ENCODE measurements at regions not wholly inside any gene's neighbourhood (a gene's known extent, or its start where the extent isn't known, plus 50 kb on each side); places are given as distances from the start of the nearest gene placed in this dataset.

DNA sequence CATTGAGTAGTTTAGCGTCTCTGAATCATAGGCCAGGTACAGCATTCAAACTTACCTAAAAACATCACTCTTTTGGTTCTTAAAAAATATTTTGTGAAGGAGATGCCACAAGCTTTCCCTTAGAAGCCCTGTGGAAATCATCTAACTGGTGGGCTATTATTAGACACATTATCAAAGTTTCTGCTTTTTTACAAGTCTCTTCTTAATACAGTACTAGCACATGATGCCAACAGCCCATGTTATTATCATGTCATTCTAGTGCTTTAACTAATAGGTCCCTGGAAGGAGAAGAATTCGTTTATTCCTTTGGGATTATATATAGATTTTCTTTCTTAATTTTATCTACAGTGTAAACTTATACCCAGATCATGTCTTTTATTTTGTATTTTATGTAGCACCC, 146.0 kb upstream of the PTPRK start:
- no peak for DNase-seq

DNA sequence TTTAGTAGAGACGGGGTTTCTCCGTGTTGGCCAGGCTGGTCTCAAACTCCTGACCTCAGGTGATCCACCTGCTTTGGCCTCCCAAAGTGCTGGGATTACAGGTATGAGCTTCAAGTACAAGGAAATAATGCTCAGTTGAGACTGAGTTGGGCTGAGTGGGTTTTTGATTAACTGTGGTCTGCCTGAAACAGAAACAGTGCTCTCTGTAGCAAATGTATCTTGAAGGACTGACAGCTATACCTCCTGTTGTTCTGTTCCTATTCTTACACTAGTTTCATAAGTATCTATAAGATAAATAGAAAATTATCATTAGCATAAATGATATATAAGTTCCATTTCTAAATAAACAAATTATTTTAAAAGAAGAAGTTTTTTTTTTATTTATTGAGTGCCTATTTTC, 142.8 kb upstream of the PTPRK start:
- no peak for DNase-seq

DNA sequence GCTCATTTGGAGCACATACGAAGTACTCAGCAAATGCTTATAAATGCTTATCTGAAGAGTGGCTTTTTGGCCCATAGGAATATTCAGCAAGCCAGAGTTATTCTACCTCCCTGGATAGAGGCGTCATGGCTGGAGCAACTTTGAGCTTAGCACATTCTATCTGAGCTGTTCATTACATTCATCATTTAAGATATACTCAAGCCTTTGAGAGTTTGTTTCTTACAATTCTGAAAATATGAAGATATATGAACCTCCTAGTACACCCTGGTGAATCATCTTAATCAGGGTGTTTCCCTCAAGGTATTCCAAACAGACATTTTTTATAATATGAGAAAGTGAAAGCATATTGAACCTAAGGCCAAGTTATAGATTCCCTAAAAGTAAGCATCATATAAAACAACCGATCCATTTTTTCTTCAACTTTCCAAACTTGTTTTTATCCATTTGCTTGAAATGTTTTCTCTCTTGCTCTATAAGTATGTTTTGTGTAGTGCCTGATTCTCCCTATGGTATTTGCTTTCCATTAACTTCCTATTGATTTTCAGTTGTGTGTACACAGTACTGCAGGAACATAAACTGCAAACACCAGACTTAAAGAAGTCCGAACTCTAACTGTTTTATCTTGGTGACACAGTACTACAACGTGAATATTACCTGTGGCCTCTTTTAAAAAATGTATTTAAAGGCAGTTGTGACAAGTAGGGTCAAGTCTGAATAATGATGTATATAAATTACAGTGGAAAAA, 139.7 kb upstream of the PTPRK start:
- no peak for DNase-seq

DNA sequence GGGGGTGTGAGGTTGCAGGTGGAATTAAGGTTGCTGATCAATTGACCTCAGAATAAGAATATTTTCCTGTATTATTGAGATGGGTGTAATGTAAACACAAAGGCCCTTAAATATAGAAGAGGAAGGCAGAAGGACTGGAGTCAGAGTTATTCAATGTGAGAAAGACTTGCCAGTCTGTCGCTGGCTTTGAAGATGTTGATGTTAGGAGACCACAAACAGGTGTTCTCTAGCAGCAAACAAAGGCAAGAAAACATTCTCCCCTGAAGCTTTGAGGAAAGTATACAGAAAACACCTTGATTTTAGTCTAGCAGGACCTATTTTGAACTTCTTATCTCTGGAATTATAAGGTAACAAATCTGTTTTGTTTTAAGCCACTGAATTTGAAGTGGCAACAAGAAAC, 138.9 kb upstream of the PTPRK start:
- no peak for DNase-seq

DNA sequence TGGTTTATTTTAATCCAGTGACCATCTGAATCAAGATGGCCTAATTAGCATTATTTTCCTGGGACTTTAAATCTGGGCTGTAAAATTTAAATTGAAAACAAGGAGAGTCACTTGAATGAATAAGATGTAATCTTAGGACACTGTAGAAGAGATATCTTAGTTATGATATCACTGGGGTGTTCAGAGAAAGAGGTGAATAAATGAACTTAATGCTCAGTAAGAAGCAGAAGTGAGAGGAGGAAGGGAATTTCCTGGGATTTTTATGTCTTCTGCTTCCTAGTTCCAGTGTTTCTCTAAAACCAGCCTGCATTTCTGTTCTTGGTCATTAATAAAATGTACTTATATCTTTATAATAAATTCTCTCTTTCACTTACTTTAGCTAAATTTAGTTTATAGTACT, 136.8 kb upstream of the PTPRK start:
- DNase-seq: no peak

DNA sequence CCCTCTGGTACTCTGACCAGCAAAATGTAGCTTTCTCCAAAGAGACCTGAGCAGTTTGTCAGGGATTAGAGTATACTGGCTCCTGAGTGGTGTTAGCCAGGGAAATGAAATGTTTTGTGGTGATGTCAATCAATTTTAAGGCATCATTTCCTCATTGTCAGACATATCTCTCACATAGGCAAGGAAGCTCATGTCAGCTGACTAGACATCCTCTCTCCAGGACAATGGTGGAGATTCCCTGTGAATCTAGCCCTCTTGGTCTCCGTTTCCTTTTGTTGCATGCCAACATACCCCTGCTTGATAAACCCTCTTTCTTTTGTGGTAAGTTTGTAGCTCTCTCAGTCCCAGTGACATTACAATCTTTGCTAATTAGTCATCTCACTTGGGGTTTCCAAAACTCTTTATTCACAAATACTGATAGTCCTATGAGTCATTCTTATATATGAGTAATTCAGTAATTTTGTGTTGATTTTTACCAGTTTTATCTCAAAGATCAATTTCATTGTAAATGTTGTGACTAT, 135.6 kb upstream of the PTPRK start:
- peak; percentile 94 for DNase-seq

DNA sequence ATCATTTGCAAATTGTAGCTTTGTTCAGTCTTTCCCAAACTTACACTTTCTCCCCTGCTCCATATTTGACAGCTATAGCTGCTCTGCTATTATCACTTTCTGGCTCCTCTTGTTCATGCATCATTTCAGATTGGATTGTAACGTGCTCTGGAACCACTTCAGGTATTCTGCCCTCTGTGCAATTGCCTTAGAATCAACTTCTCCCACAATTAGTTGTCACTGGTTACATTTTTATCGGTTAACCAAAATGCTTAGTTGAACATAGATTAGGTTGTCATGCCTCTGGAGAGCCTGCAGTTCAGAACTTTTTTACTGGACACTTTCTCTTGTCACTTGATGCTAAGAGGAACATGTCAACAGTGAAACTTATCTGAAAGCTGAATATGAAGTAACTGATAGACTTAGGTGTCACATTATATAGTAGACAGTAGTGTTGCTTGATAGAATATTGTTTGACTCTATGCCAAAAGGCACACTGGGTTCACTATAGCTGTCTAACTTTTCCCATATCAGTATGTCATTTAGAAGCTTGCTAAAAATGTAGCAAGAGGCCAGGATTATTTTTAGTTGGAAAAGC, 127.7 kb upstream of the PTPRK start:
- DNase-seq: no peak

DNA sequence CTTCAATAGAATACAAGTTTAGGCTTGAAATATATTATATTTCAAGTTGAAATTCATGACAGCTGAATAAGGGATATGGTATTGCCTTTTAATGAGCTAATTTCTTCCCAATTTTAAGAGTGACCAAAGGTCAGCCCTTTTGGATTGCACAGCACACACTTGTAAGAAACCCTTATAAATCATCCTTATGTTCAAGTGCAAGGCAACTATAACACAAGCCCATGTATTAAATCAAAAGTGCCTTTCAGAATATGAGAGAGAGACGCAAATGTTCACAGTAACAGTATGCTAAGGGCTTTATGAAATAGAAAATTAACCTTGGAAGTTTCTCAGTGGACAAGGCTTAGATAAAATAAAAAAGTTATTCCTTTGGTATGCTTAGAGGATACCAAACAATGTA, 121.7 kb upstream of the PTPRK start:
- DNase-seq: no peak

DNA sequence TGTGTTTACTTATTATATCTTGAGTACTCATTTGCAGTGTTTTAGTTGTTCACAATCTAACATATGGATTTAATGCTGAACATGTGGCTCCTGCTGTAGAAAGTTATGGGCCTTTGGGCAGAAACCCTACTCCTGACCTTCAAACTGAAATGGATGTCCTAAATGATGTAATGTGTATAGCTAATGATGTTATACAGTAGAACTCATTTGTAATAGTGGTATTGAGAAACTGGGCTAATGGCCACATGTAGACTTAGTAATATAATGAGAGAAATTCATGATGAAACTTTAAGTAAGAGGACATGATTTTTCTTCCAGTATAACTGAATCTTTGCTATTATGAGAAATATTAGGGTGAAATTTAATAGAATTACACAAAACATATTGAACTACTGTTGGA, 121.3 kb upstream of the PTPRK start:
- peak; percentile 17 for DNase-seq

DNA sequence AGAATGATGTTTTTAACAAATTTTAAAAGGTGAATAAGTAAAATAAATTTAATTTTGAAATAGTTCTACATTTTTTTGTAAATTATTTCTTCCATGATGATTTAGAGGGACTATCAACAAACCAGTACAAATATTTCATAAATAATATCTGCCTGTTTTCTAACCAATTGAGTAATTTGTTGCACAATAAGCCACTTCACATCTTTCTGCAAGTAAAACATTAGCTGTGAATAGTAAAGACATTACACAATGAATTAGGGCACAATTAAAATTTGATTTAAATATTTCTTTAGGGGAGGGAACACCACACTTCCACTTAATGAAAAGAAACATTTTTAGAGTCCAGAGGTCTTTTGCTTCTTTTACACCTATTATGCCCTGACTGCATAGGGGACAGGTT, 118.4 kb upstream of the PTPRK start:
- DNase-seq: no peak

DNA sequence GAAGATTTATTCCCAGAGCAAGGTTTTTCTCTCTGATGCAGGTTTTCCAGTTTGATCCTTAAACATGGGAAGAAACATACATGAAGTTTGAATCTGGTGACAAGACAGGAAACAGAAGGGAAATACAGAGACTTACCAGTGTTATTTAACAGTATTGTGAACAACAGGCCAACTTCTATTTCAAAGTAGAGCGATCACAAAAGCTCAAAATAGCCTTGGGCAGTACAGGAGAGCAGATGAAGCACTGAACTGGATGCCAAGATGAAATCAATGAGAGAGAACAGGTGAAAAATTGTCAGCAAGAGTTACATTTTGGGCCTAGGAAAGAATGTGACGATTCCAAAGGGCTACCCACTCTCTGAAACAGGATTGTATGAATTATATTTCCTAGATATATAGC, 114.8 kb upstream of the PTPRK start:
- DNase-seq: no peak

DNA sequence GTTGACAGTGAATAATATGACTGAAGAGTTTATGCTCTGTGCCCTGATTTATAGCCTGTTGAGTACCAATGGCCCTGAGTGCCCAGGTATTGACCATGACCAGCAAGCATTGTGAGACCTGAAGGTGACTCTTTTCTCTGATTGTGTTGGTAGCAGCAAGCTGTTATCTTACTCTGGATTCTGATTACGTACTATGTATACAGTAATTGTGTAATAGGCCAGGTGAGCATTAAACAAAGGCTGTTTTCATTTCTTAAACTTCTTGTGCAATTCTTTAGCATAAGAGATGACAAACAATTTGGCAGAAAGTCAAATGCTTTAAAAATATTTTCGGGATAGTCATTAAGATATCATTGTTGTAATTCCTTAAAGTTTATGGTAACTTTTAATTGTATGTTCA, 111.7 kb upstream of the PTPRK start:
- no peak for DNase-seq

DNA sequence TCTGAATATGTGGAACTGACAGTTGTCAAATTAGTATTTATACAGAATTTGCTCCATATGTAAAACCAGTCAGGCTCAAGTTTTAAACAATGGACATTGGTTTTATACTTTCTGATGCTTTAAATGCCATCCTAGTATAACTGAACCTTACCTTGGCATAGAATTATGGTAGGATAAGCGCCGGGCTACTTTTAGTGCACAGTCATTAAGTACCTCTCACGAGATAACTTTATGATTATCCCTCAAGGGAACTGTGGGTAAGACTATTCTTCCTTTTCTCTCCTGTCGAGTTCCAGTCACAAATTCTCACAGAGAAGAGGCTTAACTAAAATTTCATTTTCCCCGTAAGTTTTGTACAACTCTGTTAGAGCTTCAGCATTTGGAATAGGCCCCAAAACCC, 110.6 kb upstream of the PTPRK start:
- no peak for DNase-seq

DNA sequence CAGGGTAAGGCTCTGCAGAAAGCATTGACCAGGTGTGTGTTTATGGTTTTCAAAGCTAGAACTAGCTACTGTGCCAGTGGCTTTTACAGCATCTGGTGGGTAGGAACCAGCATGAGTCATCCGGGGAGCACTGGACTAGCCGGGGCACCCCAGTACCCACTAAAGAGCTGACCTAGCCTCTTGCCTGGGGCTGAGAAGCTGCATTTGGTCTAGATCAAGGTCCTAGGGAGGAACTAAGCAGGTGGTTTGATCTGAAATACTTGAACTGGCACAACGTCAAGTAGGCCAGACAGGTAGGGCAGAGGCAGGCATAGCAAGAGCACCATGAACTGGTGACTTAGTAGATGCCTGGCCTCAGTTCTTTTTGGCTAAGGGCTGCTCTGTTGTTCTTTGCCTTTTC, 109.8 kb upstream of the PTPRK start:
- no peak for DNase-seq

DNA sequence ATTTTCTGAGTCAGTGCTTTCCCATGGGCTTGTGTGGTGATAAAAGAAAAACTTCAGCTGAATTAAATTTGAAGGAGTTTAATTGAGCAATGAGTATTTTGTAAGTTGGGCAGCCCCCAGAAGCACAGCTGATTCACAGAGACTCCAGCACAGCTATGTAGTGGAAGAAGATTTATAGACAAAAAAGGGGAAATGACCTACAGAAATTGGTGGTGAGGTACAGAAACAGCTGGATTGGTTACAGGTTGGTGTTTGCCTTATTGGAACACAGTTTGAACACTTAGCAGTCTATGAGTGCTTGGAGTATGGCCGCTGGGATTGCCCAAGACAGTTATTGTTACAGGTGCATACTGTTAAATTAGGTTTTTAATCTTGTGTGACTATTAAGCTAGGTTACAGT, 96.9 kb upstream of the PTPRK start:
- DNase-seq: no peak

DNA sequence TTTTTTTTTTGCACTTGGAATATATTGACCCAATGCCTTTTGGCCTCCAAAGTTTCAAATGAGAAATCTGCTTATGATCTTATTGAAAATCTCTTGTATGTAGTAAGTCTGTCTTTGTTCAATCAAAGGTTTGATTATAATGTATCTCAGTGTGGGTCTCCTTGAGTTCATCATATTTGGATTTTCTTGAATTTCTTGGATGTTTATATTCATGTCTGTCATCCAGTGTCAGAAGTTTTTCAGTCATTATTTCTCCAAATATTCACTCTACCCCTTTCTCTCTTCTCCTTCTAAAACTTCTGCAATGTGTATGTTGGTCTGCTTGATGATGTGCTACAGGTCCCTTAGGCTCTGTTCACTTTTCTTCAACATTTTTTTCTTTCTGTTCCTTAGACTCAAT, 95.9 kb upstream of the PTPRK start:
- no peak for DNase-seq

DNA sequence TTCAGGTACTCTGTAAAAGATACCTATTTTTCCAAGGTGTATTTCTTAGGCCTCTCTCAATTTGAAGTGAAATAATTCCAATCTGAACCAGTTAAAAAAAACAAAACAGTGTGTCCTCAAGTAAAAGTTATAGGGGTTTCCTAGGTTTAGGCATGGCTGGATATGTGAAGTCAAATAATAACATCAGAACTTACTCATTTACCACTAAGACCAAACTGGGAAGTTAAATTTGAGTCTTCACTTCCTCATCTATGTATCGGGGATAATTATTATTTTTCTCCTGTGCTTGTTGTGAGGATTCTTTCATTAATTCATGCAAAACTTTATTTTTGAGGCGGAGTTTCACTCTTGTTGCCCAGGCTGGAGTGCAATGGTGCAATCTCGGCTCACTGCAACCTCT, 86.2 kb upstream of the PTPRK start:
- DNase-seq: no peak

DNA sequence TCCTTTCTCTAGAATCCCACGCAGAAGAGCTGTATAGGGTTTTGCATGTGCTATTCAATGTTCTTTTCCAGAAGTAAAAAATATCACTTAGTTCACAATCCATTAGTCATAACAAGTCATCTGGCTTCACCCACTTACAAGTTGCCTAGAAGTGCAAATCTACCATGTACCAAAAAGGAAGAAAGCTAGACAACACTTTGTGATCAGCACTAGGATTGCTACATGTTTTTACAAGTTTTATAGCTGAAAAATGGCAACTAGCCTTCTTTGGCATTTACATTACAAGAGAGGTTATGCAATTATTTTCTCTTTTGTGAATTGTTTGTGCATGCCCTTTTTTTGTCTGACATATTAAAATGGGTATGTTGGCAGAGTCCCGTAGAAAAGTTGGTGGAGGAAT, 85.6 kb upstream of the PTPRK start:
- DNase-seq: no peak

DNA sequence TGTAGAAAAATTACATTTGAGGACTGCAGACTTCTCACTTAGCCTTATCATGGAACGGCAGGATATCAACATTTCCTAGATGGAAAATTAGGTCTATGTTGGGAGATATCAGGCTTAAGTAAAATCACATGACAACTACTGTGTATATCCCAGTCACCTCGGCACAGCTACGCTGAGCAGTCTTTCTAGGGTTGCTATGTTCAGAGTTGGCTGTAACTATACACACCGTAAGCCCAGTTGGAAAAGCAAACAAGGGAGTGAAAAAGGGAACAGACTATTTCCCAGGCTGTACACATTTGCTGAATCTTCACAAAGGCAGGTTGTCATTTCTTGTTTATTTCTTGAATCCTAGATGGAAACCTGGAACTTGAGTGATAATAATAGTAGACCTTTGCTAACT, 80.7 kb upstream of the PTPRK start:
- no peak for DNase-seq

DNA sequence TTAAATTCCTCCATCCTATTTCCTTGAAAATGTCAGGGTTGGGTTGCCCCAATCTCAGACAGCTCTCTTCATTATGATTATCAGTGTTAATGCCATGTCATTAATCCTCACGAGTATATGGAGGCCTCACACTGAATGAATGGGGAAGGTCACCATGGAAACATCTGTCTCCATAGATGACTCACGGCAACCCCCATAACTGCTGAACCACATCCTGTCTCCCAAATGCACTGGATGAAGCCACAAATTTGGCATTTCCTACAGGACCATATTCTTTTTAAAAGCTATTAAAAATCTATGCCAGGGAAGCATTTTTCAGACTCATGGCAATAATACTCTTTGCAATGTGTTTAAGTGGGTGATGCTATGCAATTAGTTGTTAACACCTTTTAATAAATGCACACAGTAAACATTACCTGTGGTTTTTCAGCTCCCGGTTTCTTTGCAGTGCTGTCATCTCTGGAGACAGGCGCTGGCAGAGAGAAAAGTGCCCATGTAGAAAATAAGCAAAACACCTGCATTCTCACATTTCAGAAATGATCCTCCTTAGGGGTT, 80.1 kb upstream of the PTPRK start:
- DNase-seq: peak; percentile 95

DNA sequence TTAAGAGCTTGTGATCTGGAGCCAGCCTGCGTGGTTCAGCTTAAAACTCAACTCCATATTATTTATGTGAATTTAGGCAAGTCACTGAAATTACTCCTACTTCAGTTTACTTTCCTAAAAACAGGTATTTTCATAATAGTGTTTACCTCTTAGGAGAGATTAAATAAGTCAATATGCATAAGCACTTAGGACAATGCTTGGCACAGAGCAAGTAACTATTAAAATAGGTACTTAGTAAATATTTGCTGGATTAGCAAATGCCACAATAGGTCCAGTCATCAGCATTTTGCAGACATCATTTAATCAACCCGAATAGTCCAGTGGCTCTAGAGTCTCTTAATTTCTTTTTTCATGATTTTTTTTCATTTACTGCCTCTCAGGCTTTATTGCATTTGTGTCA, 78.6 kb upstream of the PTPRK start:
- DNase-seq: no peak

DNA sequence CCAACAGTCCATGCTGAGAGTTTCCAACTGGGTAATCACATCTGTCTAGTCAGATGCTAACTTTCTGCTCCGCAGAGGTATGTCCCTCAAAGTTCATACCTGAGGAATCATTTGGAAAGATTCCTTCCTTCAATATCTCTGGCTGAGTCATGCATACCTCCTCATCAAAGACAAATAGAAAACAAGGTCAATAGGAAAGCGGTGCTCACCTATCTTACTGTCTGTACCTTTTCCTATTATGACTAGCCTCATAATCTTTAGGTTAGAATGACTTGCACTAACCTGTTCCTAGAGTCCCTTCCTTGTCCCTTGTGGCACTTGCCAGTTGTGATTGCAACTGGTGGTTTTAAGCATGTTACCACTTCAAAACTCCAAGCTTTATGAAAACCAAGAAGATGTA, 78.2 kb upstream of the PTPRK start:
- DNase-seq: no peak

DNA sequence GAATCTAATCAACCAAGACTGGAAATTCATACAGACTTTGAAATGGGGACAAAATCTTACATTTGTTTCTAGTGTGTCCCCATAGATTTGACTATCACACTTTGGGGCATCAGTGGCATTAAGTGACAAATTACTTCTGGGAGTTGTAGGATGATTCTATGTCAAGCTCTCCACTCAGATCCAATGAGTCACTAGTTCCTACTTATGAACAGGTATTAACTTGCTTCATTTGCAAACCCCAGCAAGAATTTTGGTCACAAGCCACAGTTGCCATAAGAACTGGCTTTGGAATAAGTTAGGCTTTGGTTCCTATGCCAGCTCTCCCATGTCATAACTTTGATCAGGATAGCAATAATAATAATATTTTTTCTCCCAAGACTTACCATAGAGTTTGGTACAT, 77.6 kb upstream of the PTPRK start:
- no peak for DNase-seq

DNA sequence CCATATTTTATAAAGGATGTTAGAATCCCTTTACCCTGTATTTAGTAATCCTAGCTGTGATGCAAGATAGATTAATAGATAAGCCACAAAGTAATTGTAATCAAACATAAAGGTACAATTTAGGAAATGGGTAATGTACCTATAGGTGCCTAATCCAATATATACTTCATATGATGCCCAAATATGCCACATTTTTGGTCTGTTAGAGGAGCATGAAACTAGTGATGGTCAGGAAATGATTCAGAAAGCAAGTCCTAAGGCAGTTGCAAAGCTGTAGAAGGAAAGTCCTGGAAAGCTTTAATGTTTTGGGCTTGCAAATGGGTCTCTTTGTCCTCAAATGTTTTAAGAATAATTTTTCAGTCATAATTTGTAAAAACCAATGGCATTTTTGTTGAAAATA, 76.6 kb upstream of the PTPRK start:
- DNase-seq: no peak

DNA sequence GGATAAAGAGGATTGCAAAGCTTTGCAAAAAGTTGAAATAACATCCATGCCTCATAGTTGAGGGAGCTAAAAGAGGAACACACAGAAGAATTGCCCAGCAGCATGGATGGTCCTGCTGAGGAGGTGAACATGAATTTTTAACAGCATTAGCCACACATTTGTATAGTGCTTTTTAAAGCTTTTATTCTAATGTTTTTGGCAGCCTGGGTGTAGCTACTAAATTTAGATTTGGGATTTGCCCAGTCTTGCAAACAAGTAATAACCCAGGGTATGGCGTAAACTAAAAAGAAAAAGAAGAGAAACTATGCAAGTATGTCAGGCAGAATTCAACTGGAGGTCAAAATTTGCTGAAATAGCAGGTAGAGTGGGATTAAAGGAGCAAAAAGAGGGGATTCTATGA, 75.1 kb upstream of the PTPRK start:
- DNase-seq: no peak

Data from fibroblast of skin of scalp (primary cell).